LNCAP (cell line): ENCODE measurements at regions not wholly inside any gene's neighbourhood (a gene's known extent, or its start where the extent isn't known, plus 50 kb on each side); places are given as distances from the start of the nearest gene placed in this dataset.
A peak's percentile ranks its signal among the peaks of the same experiment; 100 is the strongest.

Experiments
- TF ChIP-seq, protein P1 (sequence below): fragments of 450-650 bp; IDR thresholded peaks from 2 replicates; pipeline ENCODE4 v1.5.1; 2017; ENCODE audit warnings: mild to moderate bottlenecking

DNA sequence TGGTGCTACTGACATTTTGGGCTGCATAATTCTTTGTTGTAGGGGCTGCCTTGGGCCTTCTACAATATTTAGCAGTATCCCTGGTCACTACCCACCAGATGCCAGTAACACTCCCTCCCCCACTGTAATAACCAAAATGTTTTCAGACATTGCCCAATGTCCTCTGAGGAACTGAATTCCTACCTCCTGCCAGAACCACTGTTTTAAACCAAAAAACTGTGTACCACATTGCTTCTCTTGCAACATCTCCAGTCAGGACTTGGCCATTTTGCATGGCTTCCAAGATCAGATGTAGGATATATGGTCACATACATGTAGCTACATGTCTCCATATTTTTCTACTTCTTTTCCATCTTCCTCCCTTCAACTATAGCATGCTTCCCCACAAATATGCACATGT is 97.4 kb upstream of the IFNGR1 start:
- TF ChIP-seq, protein P1, sequence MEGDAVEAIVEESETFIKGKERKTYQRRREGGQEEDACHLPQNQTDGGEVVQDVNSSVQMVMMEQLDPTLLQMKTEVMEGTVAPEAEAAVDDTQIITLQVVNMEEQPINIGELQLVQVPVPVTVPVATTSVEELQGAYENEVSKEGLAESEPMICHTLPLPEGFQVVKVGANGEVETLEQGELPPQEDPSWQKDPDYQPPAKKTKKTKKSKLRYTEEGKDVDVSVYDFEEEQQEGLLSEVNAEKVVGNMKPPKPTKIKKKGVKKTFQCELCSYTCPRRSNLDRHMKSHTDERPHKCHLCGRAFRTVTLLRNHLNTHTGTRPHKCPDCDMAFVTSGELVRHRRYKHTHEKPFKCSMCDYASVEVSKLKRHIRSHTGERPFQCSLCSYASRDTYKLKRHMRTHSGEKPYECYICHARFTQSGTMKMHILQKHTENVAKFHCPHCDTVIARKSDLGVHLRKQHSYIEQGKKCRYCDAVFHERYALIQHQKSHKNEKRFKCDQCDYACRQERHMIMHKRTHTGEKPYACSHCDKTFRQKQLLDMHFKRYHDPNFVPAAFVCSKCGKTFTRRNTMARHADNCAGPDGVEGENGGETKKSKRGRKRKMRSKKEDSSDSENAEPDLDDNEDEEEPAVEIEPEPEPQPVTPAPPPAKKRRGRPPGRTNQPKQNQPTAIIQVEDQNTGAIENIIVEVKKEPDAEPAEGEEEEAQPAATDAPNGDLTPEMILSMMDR = no peak

DNA sequence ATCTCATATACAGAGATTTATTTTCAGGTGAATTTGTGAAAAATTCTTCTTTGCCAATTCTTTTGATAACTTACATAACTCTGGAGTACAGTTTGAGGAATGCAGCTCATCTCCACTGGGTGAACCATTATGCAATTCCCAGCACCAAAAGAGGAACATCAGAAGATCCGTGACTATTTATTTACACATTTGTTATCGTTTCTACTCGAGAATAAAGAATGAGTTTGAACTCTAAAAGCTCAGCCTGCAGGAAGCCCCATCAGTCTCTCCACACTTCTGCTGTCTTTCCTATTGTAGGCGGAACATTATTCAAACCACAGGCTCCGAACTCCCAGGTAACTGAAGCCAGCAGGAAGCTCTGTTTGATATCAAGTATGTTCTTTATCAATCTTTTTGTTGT is 95.9 kb upstream of the IFNGR1 start:
- TF ChIP-seq, protein P1 = no peak

GRCh38 chr6:137313928-137314855 is 95.0 kb upstream of the IFNGR1 start:
- TF ChIP-seq, protein P1 = peak; percentile 85

DNA sequence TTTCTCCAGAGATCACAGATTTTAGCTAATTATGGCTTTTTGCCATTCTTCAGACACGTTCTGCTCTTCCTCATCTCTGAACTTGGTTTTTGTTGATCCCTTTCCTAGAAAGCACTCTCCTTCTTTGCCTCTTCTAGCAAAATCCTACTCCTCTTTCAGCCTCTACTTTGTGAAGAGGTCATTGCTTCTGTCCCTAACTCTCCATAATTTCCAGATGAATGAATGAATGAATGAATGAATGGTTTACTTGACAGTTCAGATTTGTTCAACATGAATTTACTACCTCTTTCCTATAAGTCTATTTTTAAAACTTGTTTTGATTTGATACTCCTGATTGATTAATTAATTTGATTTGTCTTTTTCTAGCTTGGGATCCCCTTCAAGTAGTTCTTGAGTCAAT is 94.0 kb upstream of the IFNGR1 start:
- TF ChIP-seq, protein P1 = no peak

- TF ChIP-seq, protein P1 = no peak
Observed at GRCh38 chr6:137311940-137312339, 92.8 kb upstream of the IFNGR1 start.

GRCh38 chr6:137309078-137309762 is 90.0 kb upstream of the IFNGR1 start:
- TF ChIP-seq, protein P1 = no peak

DNA sequence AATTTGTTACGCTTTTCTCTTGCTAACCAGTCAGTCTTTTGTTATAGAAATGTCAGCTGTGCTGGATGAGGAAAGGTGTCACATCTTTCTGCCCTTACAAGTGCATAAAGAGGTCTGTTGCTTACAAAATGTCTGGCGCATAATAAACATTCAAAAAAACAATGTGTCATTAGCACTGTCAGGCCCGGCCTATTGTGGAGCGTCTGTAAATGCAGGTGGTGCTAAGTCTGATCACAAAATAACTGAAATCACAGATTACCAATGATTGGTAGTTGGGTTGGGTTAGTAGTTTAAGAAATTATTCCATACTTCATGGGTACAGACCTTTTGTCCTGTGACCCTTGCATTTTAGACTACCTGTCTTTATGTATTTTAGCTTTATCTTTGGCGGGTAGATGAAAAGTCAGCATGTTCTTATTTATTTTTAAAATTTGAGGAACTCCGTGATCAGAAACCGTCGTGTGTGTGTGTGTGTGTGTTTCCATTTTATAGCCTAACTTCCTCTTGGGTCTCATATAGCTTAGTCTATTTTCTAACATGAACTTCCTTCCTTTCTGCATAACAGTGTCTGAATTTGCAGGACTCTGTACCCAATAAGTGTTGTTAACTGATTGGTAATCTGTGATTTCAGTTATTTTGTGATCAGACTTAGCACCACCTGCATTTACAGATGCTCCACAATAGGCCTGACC is 88.1 kb upstream of the IFNGR1 start:
- TF ChIP-seq, protein P1 = no peak
